NT2/D1 (cell line): ENCODE measurements at regions not wholly inside any gene's neighbourhood (a gene's known extent, or its start where the extent isn't known, plus 50 kb on each side); places are given as distances from the start of the nearest gene placed in this dataset.

Experiments used
- SUZ12 ChIP-seq: IDR thresholded peaks from 2 replicates; pipeline ENCODE4 v1.6.1; 2011; ENCODE audit not compliant: insufficient read length, insufficient read depth; ENCODE audit errors: extremely low read depth
- ZNF274 ChIP-seq: IDR thresholded peaks from 2 replicates; pipeline ENCODE4 v1.6.1; 2011; ENCODE audit warnings: mild to moderate bottlenecking, low read depth, low read length

DNA sequence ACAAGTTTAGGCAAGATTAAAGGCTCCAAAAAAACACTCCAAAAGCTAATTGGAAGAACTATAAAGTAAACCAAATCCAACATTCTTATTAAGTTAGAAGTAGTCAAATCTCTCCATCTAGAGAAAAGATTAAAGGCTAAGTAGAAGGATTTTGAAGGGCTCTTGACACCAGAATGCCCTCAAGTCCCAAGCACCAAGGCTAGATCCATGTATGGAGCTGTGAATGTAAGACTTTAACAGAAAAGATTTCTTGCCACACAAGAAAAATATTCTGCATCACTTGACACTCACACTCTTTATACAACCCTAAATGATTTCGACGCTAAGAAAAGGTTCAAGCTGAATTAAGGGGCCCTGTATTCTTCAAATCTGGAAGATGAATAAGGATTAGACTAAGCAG is 345.2 kb downstream of the VGLL3 start:
- no peak for TF ChIP-seq ZNF274
- TF ChIP-seq SUZ12, result no peak
